Naive B cell (primary cell): ENCODE measurements at regions not wholly inside any gene's neighbourhood (a gene's known extent, or its start where the extent isn't known, plus 50 kb on each side); places are given as distances from the start of the nearest gene placed in this dataset.

Experiments used
- ATAC-seq, 2 donors: fragments of 150-1000 bp; cut with Tn5 transposase; 2 replicates each; pipeline ENCODE4 v1.10.0; 2021; ENCODE audit warnings: low read depth in 2 of 2, mild to moderate bottlenecking in 2 of 2, moderate library complexity in 2 of 2
- DNase-seq: peaks from one replicate; pipeline ENCODE4 v3.0.0; 2022
- H3K27ac Mint-ChIP-seq, 6 donors: one replicate each; pipeline ENCODE4 v1.8.0; 2020 to 2022; ENCODE audit warnings: mild to moderate bottlenecking in 6 of 6, mixed read lengths in 6 of 6, moderate library complexity in 5 of 6, inconsistent platforms in 2 of 6
- H3K27me3 Mint-ChIP-seq, 3 donors: one replicate each; pipeline ENCODE4 v1.8.0; 2021 to 2022; ENCODE audit warnings: mixed read lengths in 3 of 3, mild to moderate bottlenecking in 1 of 3
- H3K36me3 Mint-ChIP-seq, 2 donors: one replicate each; pipeline ENCODE4 v1.8.0; 2020 to 2022; ENCODE audit warnings: mixed read lengths in 2 of 2, inconsistent platforms in 1 of 2, mild to moderate bottlenecking in 1 of 2
- H3K4me1 Mint-ChIP-seq, 3 donors: one replicate each; pipeline ENCODE4 v1.8.0; 2020 to 2022; ENCODE audit warnings: mixed read lengths in 3 of 3, inconsistent platforms in 1 of 3, mild to moderate bottlenecking in 1 of 3, moderate library complexity in 1 of 3
- H3K4me3 Mint-ChIP-seq, 8 donors: one replicate each; pipeline ENCODE4 v1.8.0; 2020 to 2022; ENCODE audit warnings: mild to moderate bottlenecking in 8 of 8, mixed read lengths in 8 of 8, moderate library complexity in 8 of 8, inconsistent platforms in 2 of 8
- H3K9me3 Mint-ChIP-seq, 7 donors: one replicate each; pipeline ENCODE4 v1.8.0; 2020 to 2022; ENCODE audit warnings: mixed read lengths in 7 of 7, mild to moderate bottlenecking in 5 of 7, inconsistent platforms in 2 of 7, moderate library complexity in 1 of 7

- H3K4me1 Mint-ChIP-seq, result no peaks in the 10 kb centered on the region
- H3K27me3 Mint-ChIP-seq, result peaks cover 10 to 16% (median 10%) of the 10 kb centered on the region in 3 donors
- no peak overlapping the region for H3K4me3 Mint-ChIP-seq
- DNase-seq, result no peak
- no peak overlapping the region for H3K27ac Mint-ChIP-seq
- ATAC-seq, result no peak
- peaks cover 0 to 5% (median 0%) of the 10 kb centered on the region in 7 donors for H3K9me3 Mint-ChIP-seq
- H3K36me3 Mint-ChIP-seq, result no peaks in the 10 kb centered on the region
These were observed 530.2 kb downstream of the GATA3 start for GRCh38 chr10:8584666-8585065.

DNA sequence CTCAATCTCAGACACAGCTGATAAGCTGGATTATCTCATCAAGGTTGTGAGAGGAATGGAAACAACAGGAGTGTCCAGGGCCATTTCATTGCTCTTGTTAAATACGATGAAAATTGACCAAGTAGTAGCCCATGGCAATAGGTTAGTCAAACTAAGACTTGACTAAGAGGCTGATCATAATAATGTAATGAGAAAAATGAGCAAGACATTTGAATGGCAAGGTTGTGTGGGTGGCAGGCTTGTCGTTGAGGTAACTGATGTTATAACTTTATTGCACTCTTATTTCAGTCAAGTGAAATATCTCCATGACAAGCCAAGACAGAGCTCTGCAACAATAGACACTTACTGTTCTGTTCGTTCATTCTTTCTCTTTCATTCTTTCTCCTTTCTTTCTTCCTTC is 532.0 kb downstream of the GATA3 start:
- Mint-ChIP-seq H3K4me3 (no peak overlapping the region), H3K9me3 (peaks cover 0 to 5% (median 0%) of the 10 kb centered on the region in 7 donors), H3K4me1 (no peaks in the 10 kb centered on the region), H3K27ac (no peak overlapping the region), H3K36me3 (no peaks in the 10 kb centered on the region), H3K27me3 (peaks cover 10 to 16% (median 16%) of the 10 kb centered on the region in 3 donors)
- DNase-seq (no peak), ATAC-seq (no peak)

GRCh38 chr10:8588135-8588534 is 533.6 kb downstream of the GATA3 start:
- Mint-ChIP-seq H3K27ac (peak overlapping the region in 1 of 6 donors; percentile 61), H3K4me3 (no peak overlapping the region), H3K4me1 (no peaks in the 10 kb centered on the region), H3K27me3 (peaks cover 10 to 16% (median 12%) of the 10 kb centered on the region in 3 donors), H3K36me3 (no peaks in the 10 kb centered on the region), H3K9me3 (peaks cover 0 to 5% (median 0%) of the 10 kb centered on the region in 7 donors)
- ATAC-seq (no peak), DNase-seq (no peak)

DNA sequence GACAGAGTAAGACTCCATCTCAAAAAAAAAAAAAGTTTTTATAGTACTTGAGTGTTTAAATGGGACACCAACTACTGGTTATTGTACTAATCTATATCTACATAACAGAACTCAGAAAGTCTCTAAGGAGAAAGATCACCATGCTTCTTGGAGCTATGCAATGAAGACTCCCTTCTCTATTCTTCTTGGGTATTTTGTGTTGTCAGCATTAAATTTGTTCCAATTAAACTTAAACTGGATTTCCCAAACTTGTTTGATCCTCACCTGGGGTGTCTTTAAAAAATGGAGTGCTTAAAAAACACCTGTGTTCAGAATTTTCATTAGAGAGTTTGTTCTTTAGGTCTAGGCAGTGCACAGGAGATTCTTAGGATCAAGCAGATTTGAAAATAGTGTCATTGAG is 536.0 kb downstream of the GATA3 start:
- Mint-ChIP-seq H3K4me1 (no peaks in the 10 kb centered on the region), H3K36me3 (no peaks in the 10 kb centered on the region), H3K4me3 (no peak overlapping the region), H3K9me3 (peaks cover 0 to 5% (median 0%) of the 10 kb centered on the region in 7 donors), H3K27me3 (peaks cover 10 to 16% (median 12%) of the 10 kb centered on the region in 3 donors), H3K27ac (no peak overlapping the region)
- DNase-seq, result no peak
- ATAC-seq, result no peak

GRCh38 chr10:8591640-8592039 is 537.2 kb downstream of the GATA3 start:
- Mint-ChIP-seq H3K4me3 (no peak overlapping the region), H3K36me3 (no peaks in the 10 kb centered on the region), H3K27me3 (peaks cover 5 to 14% (median 8%) of the 10 kb centered on the region in 3 donors), H3K4me1 (no peaks in the 10 kb centered on the region), H3K27ac (no peak overlapping the region), H3K9me3 (peaks cover 0 to 5% (median 0%) of the 10 kb centered on the region in 7 donors)
- ATAC-seq, result no peak
- no peak for DNase-seq

- no peaks in the 10 kb centered on the region for H3K4me1 Mint-ChIP-seq
- H3K9me3 Mint-ChIP-seq, result no peaks in the 10 kb centered on the region
- no peak overlapping the region for H3K4me3 Mint-ChIP-seq
- H3K36me3 Mint-ChIP-seq, result no peaks in the 10 kb centered on the region
- no peak for DNase-seq
- no peak for ATAC-seq
- H3K27ac Mint-ChIP-seq, result no peak overlapping the region
- peaks cover 0 to 6% (median 3%) of the 10 kb centered on the region in 3 donors for H3K27me3 Mint-ChIP-seq
These were observed 539.7 kb downstream of the GATA3 start for GRCh38 chr10:8594176-8594575.

DNA sequence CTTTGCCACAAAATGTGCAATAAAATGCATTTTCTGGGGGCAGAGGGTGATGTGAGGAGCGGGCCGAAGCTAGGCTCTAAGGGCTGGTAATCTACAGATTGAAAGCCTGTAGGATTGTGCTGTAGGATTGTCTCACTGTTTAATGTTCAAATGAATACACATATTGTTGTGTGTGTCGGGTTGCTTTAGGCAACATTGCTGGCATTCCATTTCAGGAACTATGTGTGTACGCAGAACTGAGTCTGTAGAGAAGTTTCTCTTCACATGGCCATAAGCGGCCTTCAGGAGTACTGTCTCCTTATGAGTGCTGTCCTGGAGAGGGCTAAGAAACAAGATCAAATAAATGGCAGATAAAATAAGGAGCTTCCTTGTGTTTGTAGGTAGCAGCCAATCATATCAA is 540.2 kb downstream of the GATA3 start:
- H3K27ac Mint-ChIP-seq, result no peak overlapping the region
- H3K4me3 Mint-ChIP-seq, result no peak overlapping the region
- H3K9me3 Mint-ChIP-seq, result peaks cover 0 to 1% (median 0%) of the 10 kb centered on the region in 7 donors
- DNase-seq, result no peak
- peaks cover 0 to 6% (median 5%) of the 10 kb centered on the region in 3 donors for H3K27me3 Mint-ChIP-seq
- H3K4me1 Mint-ChIP-seq, result no peaks in the 10 kb centered on the region
- H3K36me3 Mint-ChIP-seq, result no peaks in the 10 kb centered on the region
- ATAC-seq, result no peak

DNA sequence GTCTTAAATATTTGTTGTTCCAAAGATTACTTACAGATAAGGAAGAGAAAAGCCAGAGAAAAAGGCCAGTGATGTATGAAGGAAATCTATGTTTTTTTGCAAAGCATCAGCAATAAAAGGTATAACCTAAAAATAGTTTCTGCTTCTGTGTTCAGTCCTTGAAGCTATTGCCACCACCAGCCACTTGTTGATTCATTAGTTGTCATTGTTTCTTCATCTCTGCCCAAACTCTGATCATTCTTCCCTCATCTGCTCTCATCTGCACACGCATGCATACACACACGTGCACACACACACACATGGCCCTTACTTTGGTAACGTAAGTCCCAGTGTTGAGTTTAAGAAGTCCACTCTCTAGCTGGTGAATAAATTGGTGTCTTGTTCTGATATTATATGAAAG is 540.7 kb downstream of the GATA3 start:
- Mint-ChIP-seq H3K27ac (peak overlapping the region in 1 of 6 donors; percentile 35), H3K27me3 (peaks cover 0 to 7% (median 6%) of the 10 kb centered on the region in 3 donors), H3K9me3 (peaks cover 0 to 2% (median 0%) of the 10 kb centered on the region in 7 donors), H3K4me1 (no peaks in the 10 kb centered on the region), H3K36me3 (no peaks in the 10 kb centered on the region), H3K4me3 (no peak overlapping the region)
- DNase-seq (no peak), ATAC-seq (no peak)

DNA sequence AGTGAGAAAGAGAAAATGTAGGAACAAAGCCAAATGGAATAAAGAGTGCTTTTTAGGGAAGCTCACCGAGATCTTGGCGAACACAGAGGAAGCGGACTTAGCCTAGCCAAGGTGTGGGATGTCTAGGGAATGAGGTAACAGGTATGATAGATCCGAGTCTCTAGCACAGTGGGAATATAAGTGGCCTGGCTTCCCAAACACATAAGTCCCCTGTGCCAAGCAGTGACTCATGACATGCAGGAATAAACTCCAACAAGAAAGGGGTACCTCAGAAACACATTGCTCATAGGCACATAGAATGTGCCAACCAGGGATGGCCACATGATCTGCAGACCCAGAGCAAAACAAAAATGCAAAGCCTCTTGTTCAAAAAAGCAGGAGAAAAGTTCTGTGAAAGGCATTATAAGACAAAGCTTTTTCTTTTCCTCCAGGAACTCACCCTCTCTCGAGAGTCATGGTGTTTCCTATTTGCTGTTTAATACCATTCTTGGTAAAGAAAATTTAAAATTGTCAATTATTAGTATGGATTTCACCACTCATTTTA is 542.5 kb downstream of the GATA3 start:
- no peaks in the 10 kb centered on the region for H3K36me3 Mint-ChIP-seq
- H3K9me3 Mint-ChIP-seq, result peaks cover 0 to 2% (median 0%) of the 10 kb centered on the region in 7 donors
- DNase-seq (no peak), ATAC-seq (no peak)
- H3K27me3 Mint-ChIP-seq, result peaks cover 0 to 7% (median 0%) of the 10 kb centered on the region in 3 donors
- no peak overlapping the region for H3K27ac Mint-ChIP-seq
- no peaks in the 10 kb centered on the region for H3K4me1 Mint-ChIP-seq
- no peak overlapping the region for H3K4me3 Mint-ChIP-seq

DNA sequence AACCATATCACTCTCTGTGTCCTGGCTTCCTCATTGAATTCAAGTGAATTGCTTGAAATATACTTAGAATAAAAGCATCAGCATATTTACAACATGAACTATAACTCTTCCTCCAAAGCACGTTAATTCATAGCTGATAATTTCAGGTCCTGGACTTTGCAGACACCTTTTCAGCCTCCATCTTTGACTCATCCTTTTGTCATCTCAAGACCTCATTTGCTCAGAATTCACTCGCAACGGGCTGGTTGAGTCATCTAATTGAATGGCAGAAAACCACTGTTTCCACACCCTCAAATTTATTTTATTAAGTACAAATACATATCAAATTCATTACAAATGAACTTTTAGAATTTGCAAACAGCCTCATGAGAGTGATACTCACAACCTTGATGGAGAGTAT is 545.7 kb downstream of the GATA3 start:
- peaks cover 2 to 19% (median 6%) of the 10 kb centered on the region in 7 donors for H3K9me3 Mint-ChIP-seq
- no peaks in the 10 kb centered on the region for H3K4me1 Mint-ChIP-seq
- peaks cover under 1 to 5% of the 10 kb centered on the region in 2 donors for H3K36me3 Mint-ChIP-seq
- H3K4me3 Mint-ChIP-seq, result no peak overlapping the region
- no peak overlapping the region for H3K27ac Mint-ChIP-seq
- DNase-seq, result no peak
- ATAC-seq, result no peak
- H3K27me3 Mint-ChIP-seq, result peaks cover 0 to 16% (median 0%) of the 10 kb centered on the region in 3 donors

DNA sequence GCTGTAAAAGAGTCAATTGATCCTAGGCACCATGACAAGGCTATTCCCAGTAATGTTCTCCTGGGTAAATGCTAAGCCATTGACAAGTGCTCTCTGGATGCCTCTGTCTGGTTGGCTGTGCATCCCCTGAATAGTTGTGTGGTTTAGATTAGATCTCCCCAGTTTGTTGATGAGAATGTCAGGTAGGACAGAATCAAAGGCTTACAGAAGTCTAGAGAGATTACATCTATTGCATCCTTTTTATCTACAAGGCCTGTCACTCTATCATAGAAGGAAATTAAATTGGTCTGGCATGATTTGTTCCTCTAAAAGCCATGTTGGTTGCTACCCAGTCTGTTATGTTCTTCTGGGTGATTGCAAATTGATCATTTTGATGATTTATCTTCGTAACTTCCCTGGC is 548.3 kb downstream of the GATA3 start:
- peaks cover 0 to 14% (median 6%) of the 10 kb centered on the region in 3 donors for H3K27me3 Mint-ChIP-seq
- H3K4me1 Mint-ChIP-seq, result no peaks in the 10 kb centered on the region
- no peak overlapping the region for H3K27ac Mint-ChIP-seq
- H3K9me3 Mint-ChIP-seq, result peaks cover 9 to 45% (median 25%) of the 10 kb centered on the region in 7 donors
- H3K36me3 Mint-ChIP-seq, result peaks cover 5 to 11% of the 10 kb centered on the region in 2 donors
- ATAC-seq (no peak), DNase-seq (no peak)
- H3K4me3 Mint-ChIP-seq, result no peak overlapping the region

- no peaks in the 10 kb centered on the region for H3K27me3 Mint-ChIP-seq
- ATAC-seq, result no peak
- peaks cover 7 to 10% of the 10 kb centered on the region in 2 donors for H3K36me3 Mint-ChIP-seq
- DNase-seq, result no peak
- H3K4me3 Mint-ChIP-seq, result no peak overlapping the region
- H3K4me1 Mint-ChIP-seq, result peaks cover 28 to 37% (median 28%) of the 10 kb centered on the region in 3 donors
- peak overlapping the region in 1 of 6 donors; percentile 28 for H3K27ac Mint-ChIP-seq
- H3K9me3 Mint-ChIP-seq, result peaks cover 4 to 18% (median 10%) of the 10 kb centered on the region in 7 donors
These were observed 559.6 kb downstream of the GATA3 start for GRCh38 chr10:8614054-8614565.

DNA sequence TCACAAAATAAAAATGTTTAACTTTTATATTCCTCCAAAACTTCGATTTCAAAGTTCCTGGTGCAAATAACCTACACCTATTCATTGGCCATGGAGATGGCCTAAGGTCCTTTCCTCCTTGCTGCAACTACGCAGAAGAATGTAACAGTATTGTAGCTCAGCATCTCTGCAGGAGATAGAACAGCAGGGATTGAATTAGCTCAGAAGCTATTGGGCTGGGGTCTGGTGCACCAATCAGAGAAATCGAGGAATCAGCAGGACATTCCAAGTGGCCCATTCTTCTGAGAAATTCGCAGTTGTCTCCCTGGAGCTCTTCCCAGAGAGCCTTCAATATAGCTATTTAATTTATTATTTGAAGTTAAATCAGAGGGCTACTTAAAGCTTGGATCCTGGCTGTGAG is 560.6 kb downstream of the GATA3 start:
- Mint-ChIP-seq H3K4me1 (peaks cover 28 to 37% (median 33%) of the 10 kb centered on the region in 3 donors), H3K4me3 (peak overlapping the region in 1 of 8 donors; percentile 61), H3K36me3 (peaks cover 7 to 10% of the 10 kb centered on the region in 2 donors), H3K27me3 (no peaks in the 10 kb centered on the region), H3K27ac (peak overlapping the region in 2 of 6 donors; percentile 6 to 45), H3K9me3 (peaks cover 0 to 12% (median 10%) of the 10 kb centered on the region in 7 donors)
- ATAC-seq (no peak), DNase-seq (no peak)

DNA sequence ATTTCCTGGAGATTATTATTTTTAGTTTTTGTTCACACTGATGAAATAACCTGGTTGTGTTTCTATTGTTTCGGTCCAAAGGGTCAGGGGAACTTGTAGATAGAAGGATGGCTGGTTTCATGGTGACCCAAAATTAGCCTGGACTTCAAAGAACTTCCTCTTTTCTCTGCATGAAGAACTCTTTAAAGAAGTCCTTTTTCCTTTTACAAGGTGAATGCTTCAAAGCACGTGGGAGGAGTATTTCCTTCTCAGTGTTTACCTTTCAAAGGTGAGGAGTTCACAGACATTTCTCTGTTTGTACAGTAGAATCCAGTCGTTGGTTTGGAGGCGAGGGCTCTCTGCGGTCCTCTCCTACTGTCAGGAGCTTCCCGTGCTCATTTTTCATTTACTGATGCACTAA is 561.7 kb downstream of the GATA3 start:
- peaks cover 0 to 10% (median 7%) of the 10 kb centered on the region in 7 donors for H3K9me3 Mint-ChIP-seq
- peaks cover 28 to 37% (median 33%) of the 10 kb centered on the region in 3 donors for H3K4me1 Mint-ChIP-seq
- peak overlapping the region; percentile 4 to 85 (median 75) for H3K27ac Mint-ChIP-seq
- H3K27me3 Mint-ChIP-seq, result no peaks in the 10 kb centered on the region
- peak; percentile 89 to 90 for ATAC-seq
- peak overlapping the region; percentile 25 to 87 (median 72) for H3K4me3 Mint-ChIP-seq
- H3K36me3 Mint-ChIP-seq, result peaks cover 7 to 8% of the 10 kb centered on the region in 2 donors
- DNase-seq, result peak; percentile 34
